Esophagus squamous epithelium (tissue), 5 donors: ENCODE measurements at regions not wholly inside any gene's neighbourhood (a gene's known extent, or its start where the extent isn't known, plus 50 kb on each side); places are given as distances from the start of the nearest gene placed in this dataset.

ENCODE experiments used
- DNase-seq: peaks from one replicate; lab custom pipeline; 2025; lab: John Stamatoyannopoulos, UW
- H3K27ac ChIP-seq, 4 donors: fragments of 200-600 bp; sonication (generic); one replicate each; pipeline ENCODE4 v1.5.1; 2016 to 2019; ENCODE audit warnings: mild to moderate bottlenecking in 1 of 4
- H3K27me3 ChIP-seq, 4 donors: fragments of 200-600 bp; sonication (generic); 1 replicate in 3 of 4; 2 replicates in 1 of 4; pipeline versions ENCODE4 v1.5.1 to v1.6.0; 2017 to 2021; ENCODE audit warnings: antibody characterized with exemption in 1 of 4
- H3K36me3 ChIP-seq, 3 donors: fragments of 200-600 bp; sonication (generic); one replicate each; pipeline ENCODE4 v1.5.1; 2016 to 2019
- H3K4me1 ChIP-seq, 3 donors: fragments of 200-600 bp; sonication (generic); one replicate each; pipeline ENCODE4 v1.5.1; 2017 to 2019
- H3K4me3 ChIP-seq, 4 donors: fragments of 200-600 bp; sonication (generic); 1 replicate in 3 of 4; 2 replicates in 1 of 4; pipeline ENCODE4 v1.5.1; 2016 to 2019; ENCODE audit warnings: mild to moderate bottlenecking in 2 of 4, moderate library complexity in 1 of 4
- H3K9me3 ChIP-seq, 3 donors: fragments of 200-600 bp; sonication (generic); one replicate each; pipeline ENCODE4 v1.5.1; 2016 to 2019
- POLR2A ChIP-seq, 4 donors: fragments of 450-650 bp; IDR thresholded peaks; one replicate each; pipeline ENCODE4 v1.6.1; 2017; ENCODE audit warnings: antibody characterized with exemption in 4 of 4, mild to moderate bottlenecking in 4 of 4, moderate library complexity in 3 of 4
- WGBS, 2 donors: methylation state at CpG; one replicate each; pipeline ENCODE4 v1.1.5; 2018; 5-methylcytosine and 5-hydroxymethylcytosine counted together
- intact Hi-C: fragments of 100-400 bp; cut with DNase I; formaldehyde crosslinking; loops from one replicate; pipeline ENCODE4 v1.15.0; 2022
- TF ChIP-seq, protein P1 (sequence below), 6 experiments: fragments of 450-650 bp in 4 of 6; fragments of 200-600 bp in 2 of 6; sonication (generic) in 2 of 6; IDR thresholded peaks; one replicate each; pipeline ENCODE4 v1.5.1; 2016 to 2019; ENCODE audit warnings: antibody characterized with exemption in 6 of 6, mild to moderate bottlenecking in 4 of 6, moderate library complexity in 4 of 6
- donor health status: DM: yes; HTN: yes; CAD: no.

- H3K27me3 ChIP-seq: no peaks in the 10 kb centered on the region
- no peaks in the 10 kb centered on the region for H3K9me3 ChIP-seq
- no peaks in the 10 kb centered on the region for H3K4me1 ChIP-seq
- TF ChIP-seq, protein P1, sequence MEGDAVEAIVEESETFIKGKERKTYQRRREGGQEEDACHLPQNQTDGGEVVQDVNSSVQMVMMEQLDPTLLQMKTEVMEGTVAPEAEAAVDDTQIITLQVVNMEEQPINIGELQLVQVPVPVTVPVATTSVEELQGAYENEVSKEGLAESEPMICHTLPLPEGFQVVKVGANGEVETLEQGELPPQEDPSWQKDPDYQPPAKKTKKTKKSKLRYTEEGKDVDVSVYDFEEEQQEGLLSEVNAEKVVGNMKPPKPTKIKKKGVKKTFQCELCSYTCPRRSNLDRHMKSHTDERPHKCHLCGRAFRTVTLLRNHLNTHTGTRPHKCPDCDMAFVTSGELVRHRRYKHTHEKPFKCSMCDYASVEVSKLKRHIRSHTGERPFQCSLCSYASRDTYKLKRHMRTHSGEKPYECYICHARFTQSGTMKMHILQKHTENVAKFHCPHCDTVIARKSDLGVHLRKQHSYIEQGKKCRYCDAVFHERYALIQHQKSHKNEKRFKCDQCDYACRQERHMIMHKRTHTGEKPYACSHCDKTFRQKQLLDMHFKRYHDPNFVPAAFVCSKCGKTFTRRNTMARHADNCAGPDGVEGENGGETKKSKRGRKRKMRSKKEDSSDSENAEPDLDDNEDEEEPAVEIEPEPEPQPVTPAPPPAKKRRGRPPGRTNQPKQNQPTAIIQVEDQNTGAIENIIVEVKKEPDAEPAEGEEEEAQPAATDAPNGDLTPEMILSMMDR (IDR thresholded peaks at IDR 0.05): no peak
- no peak for TF ChIP-seq POLR2A (IDR thresholded peaks at IDR 0.05)
- no peak for DNase-seq
- no peak overlapping the region for H3K27ac ChIP-seq
- no peaks in the 10 kb centered on the region for H3K36me3 ChIP-seq
- H3K4me3 ChIP-seq: no peak overlapping the region
- intact Hi-C loops: no loop called here
Observed at GRCh38 chr1:72869441-72869840, 587.1 kb upstream of the NEGR1 start.

GRCh38 chr1:72851597-72851996 lies 569.3 kb upstream of the NEGR1 start:
- H3K9me3 ChIP-seq: no peaks in the 10 kb centered on the region
- WGBS, 2 donors: 45 to 71% methylated on average over 4 of the region's 4 CpGs
- intact Hi-C loops: no loop called here
- no peak overlapping the region for H3K4me3 ChIP-seq
- no peaks in the 10 kb centered on the region for H3K4me1 ChIP-seq
- DNase-seq: no peak
- no peaks in the 10 kb centered on the region for H3K27me3 ChIP-seq
- H3K36me3 ChIP-seq: no peaks in the 10 kb centered on the region
- no peak for TF ChIP-seq POLR2A (IDR thresholded peaks at IDR 0.05)
- TF ChIP-seq, protein P1 (IDR thresholded peaks at IDR 0.05): no peak
- no peak overlapping the region for H3K27ac ChIP-seq

- H3K9me3 ChIP-seq: no peaks in the 10 kb centered on the region
- no peaks in the 10 kb centered on the region for H3K27me3 ChIP-seq
- no peak for TF ChIP-seq POLR2A (IDR thresholded peaks at IDR 0.05)
- TF ChIP-seq, protein P1 (IDR thresholded peaks at IDR 0.05): no peak
- intact Hi-C loops: no loop called here
- no peak overlapping the region for H3K27ac ChIP-seq
- H3K4me1 ChIP-seq: no peaks in the 10 kb centered on the region
- no peak for DNase-seq
- 88 to 90% methylated on average over 3 of the region's 3 CpGs for WGBS, 2 donors
- no peaks in the 10 kb centered on the region for H3K36me3 ChIP-seq
- H3K4me3 ChIP-seq: no peak overlapping the region
Observed at GRCh38 chr1:72848997-72849396, 566.7 kb upstream of the NEGR1 start.

DNA sequence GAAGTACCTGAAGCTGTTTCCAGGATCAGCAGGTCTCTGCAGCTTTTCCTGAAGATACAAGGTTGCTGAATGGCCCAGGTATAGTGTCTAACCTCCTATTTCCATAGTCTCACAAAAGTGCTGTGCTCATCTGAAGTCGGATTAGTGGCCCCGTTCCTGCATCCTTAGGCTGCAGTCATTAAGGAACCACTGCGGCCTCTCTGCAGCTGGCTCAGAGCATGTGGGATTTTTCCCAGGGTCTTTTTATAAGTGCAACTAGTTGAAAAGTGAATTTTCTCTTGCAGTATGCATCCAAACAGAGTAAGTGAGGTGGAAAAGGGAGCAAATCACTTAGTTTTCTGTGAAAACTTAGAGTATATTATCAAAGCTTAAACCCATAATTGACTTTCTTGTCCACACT lies 565.3 kb upstream of the NEGR1 start:
- no peaks in the 10 kb centered on the region for H3K36me3 ChIP-seq
- no peaks in the 10 kb centered on the region for H3K9me3 ChIP-seq
- TF ChIP-seq POLR2A (IDR thresholded peaks at IDR 0.05): no peak
- TF ChIP-seq, protein P1 (IDR thresholded peaks at IDR 0.05): no peak
- no peak for DNase-seq
- intact Hi-C loops: no loop called here
- no peaks in the 10 kb centered on the region for H3K27me3 ChIP-seq
- WGBS, 2 donors: 65 to 83% methylated on average over 2 to 3 of the region's 3 CpGs
- H3K4me3 ChIP-seq: no peak overlapping the region
- H3K27ac ChIP-seq: no peak overlapping the region
- no peaks in the 10 kb centered on the region for H3K4me1 ChIP-seq

GRCh38 chr1:72846476-72847278 lies 564.3 kb upstream of the NEGR1 start:
- H3K36me3 ChIP-seq: no peaks in the 10 kb centered on the region
- H3K9me3 ChIP-seq: no peaks in the 10 kb centered on the region
- 16 to 22% methylated on average over 2 of the region's 2 CpGs for WGBS, 2 donors
- no peaks in the 10 kb centered on the region for H3K4me1 ChIP-seq
- no peaks in the 10 kb centered on the region for H3K27me3 ChIP-seq
- DNase-seq: no peak
- no peak for TF ChIP-seq POLR2A (IDR thresholded peaks at IDR 0.05)
- TF ChIP-seq, protein P1 (IDR thresholded peaks at IDR 0.05): no peak
- H3K27ac ChIP-seq: no peak overlapping the region
- H3K4me3 ChIP-seq: no peak overlapping the region
- intact Hi-C loops: no loop called here
